MCF 10A (cell line): ENCODE measurements at regions not wholly inside any gene's neighbourhood (a gene's known extent, or its start where the extent isn't known, plus 50 kb on each side); places are given as distances from the start of the nearest gene placed in this dataset.

ENCODE experiments used
- BruUV-seq: library from RNA; stranded (reverse); fragments of 400-500 nt; replicated peaks from 2 replicates; lab custom pipeline; 2021; lab: Mats Ljungman, UMichigan
- CTCF ChIA-PET: fragments of 300-600 bp; sonication (Branson Sonifier 250); formaldehyde crosslinking; extraction: SDS; loops from one replicate; lab custom pipeline; 2021; ENCODE audit warnings: antibody characterized with exemption, inconsistent platforms; lab: Yijun Ruan, JAX
- POLR2A ChIA-PET: fragments of 300-600, 350-650 bp; sonication (Branson Sonifier 250); formaldehyde crosslinking; extraction: SDS; loops from one replicate; lab custom pipeline; 2020; ENCODE audit warnings: antibody characterized with exemption, inconsistent platforms; lab: Yijun Ruan, JAX
- DNase-seq: peaks from one replicate; pipeline ENCODE4 v3.0.0-alpha.2; 2018; ENCODE audit not compliant: unreplicated experiment
- H3K27ac Mint-ChIP-seq: one replicate; pipeline ENCODE4 v1.8.0; 2022; ENCODE audit warnings: mild to moderate bottlenecking, low read depth, mixed read lengths; ENCODE audit not compliant: unreplicated experiment
- H3K27me3 Mint-ChIP-seq: one replicate; pipeline ENCODE4 v1.8.0; 2022; ENCODE audit warnings: mixed read lengths; ENCODE audit not compliant: insufficient read depth, unreplicated experiment
- H3K36me3 Mint-ChIP-seq: one replicate; pipeline ENCODE4 v1.8.0; 2022; ENCODE audit warnings: mild to moderate bottlenecking, moderate library complexity, mixed read lengths; ENCODE audit not compliant: insufficient read depth, unreplicated experiment
- H3K4me1 Mint-ChIP-seq: one replicate; pipeline ENCODE4 v1.8.0; 2022; ENCODE audit warnings: mixed read lengths; ENCODE audit not compliant: insufficient read depth, unreplicated experiment
- H3K4me3 Mint-ChIP-seq: one replicate; pipeline ENCODE4 v1.8.0; 2022; ENCODE audit warnings: mild to moderate bottlenecking, moderate library complexity, mixed read lengths; ENCODE audit not compliant: unreplicated experiment
- H3K9me3 Mint-ChIP-seq: one replicate; pipeline ENCODE4 v1.8.0; 2022; ENCODE audit warnings: mixed read lengths; ENCODE audit not compliant: unreplicated experiment
- CTCF ChIP-seq: fragments of 200-600 bp; IDR thresholded peaks from one replicate; pipeline ENCODE4 v1.8.0; 2022; ENCODE audit warnings: antibody characterized with exemption, mild to moderate bottlenecking; ENCODE audit not compliant: unreplicated experiment
- intact Hi-C: fragments of 100-400 bp; cut with micrococcal nuclease; formaldehyde crosslinking; loops from 2 replicates; pipeline ENCODE4 v1.14.1; 2022

GRCh38 chr1:209100460-209100859 is 483.1 kb upstream of the CAMK1G start:
- no peak for TF ChIP-seq CTCF
- no TSS peak for BruUV-seq
- Mint-ChIP-seq H3K4me3 (no peak overlapping the region), H3K4me1 (peaks cover 18% of the 10 kb centered on the region), H3K9me3 (no peaks in the 10 kb centered on the region), H3K36me3 (no peaks in the 10 kb centered on the region), H3K27ac (no peak overlapping the region), H3K27me3 (peaks cover 19% of the 10 kb centered on the region)
- CTCF ChIA-PET: interaction anchor here (0.7 to 1.2 kb wide), 2 partner anchors 89 to 102 kb away, joined by 3 read pairs; no protein-coding TSS in a partner anchor
- POLR2A ChIA-PET: interaction anchor here (0.7 to 1.7 kb wide), 3 partner anchors 23 to 342 kb away, joined by 3 to 4 read pairs (median 3); no protein-coding TSS in a partner anchor
- intact Hi-C loops: no loop called here
- no peak for DNase-seq

GRCh38 chr1:209101106-209101505 is 482.4 kb upstream of the CAMK1G start:
- peaks cover 16% of the 10 kb centered on the region for H3K4me1 Mint-ChIP-seq
- H3K27ac Mint-ChIP-seq: no peak overlapping the region
- DNase-seq: no peak
- CTCF ChIA-PET: interaction anchor here (0.6 to 0.7 kb wide), 2 partner anchors 89 to 235 kb away, joined by 3 to 4 read pairs; no protein-coding TSS in a partner anchor
- peaks cover 19% of the 10 kb centered on the region for H3K27me3 Mint-ChIP-seq
- BruUV-seq: no TSS peak
- no peak for TF ChIP-seq CTCF
- no peak overlapping the region for H3K4me3 Mint-ChIP-seq
- no peaks in the 10 kb centered on the region for H3K9me3 Mint-ChIP-seq
- H3K36me3 Mint-ChIP-seq: no peaks in the 10 kb centered on the region
- intact Hi-C loops: no loop called here
- POLR2A ChIA-PET: interaction anchor here (0.7 to 1.7 kb wide), 3 partner anchors 24 to 342 kb away, joined by 3 to 4 read pairs (median 3); no protein-coding TSS in a partner anchor

GRCh38 chr1:209102120-209102519 is 481.4 kb upstream of the CAMK1G start:
- no peaks in the 10 kb centered on the region for H3K36me3 Mint-ChIP-seq
- DNase-seq: no peak
- no peak overlapping the region for H3K27ac Mint-ChIP-seq
- intact Hi-C loops: no loop called here
- H3K4me3 Mint-ChIP-seq: no peak overlapping the region
- no TSS peak for BruUV-seq
- ChIA-PET POLR2A (no interaction called here), CTCF (interaction anchor here (0.9 kb wide), 1 partner anchor 8 kb away, joined by 4 read pairs; no protein-coding TSS in a partner anchor)
- H3K27me3 Mint-ChIP-seq: peaks cover 19% of the 10 kb centered on the region
- peaks cover 16% of the 10 kb centered on the region for H3K4me1 Mint-ChIP-seq
- TF ChIP-seq CTCF: no peak
- no peaks in the 10 kb centered on the region for H3K9me3 Mint-ChIP-seq

GRCh38 chr1:209102531-209102930 is 481.0 kb upstream of the CAMK1G start:
- Mint-ChIP-seq H3K36me3 (no peaks in the 10 kb centered on the region), H3K9me3 (no peaks in the 10 kb centered on the region), H3K4me3 (no peak overlapping the region), H3K27ac (no peak overlapping the region), H3K4me1 (peaks cover 13% of the 10 kb centered on the region), H3K27me3 (peaks cover 19% of the 10 kb centered on the region)
- BruUV-seq: no TSS peak
- CTCF ChIA-PET: interaction anchor here (0.6 to 0.9 kb wide), 4 partner anchors 9 to 1306 kb away, joined by 3 to 4 read pairs (median 4); no protein-coding TSS in a partner anchor
- DNase-seq: no peak
- TF ChIP-seq CTCF: no peak
- POLR2A ChIA-PET: no interaction called here
- intact Hi-C loops: no loop called here
